GM10266 (cell line): ENCODE measurements at regions not wholly inside any gene's neighbourhood (a gene's known extent, or its start where the extent isn't known, plus 50 kb on each side); places are given as distances from the start of the nearest gene placed in this dataset.

Experiments used
- DNase-seq: peaks from one replicate; pipeline ENCODE4 v3.0.0; 2012; ENCODE audit errors: extremely low spot score
- CTCF ChIP-seq: IDR thresholded peaks from 2 replicates; pipeline ENCODE4 v1.5.1; 2012; ENCODE audit warnings: mild to moderate bottlenecking, low read depth; ENCODE audit not compliant: control insufficient read depth, insufficient read depth; ENCODE audit errors: missing control alignments

DNA sequence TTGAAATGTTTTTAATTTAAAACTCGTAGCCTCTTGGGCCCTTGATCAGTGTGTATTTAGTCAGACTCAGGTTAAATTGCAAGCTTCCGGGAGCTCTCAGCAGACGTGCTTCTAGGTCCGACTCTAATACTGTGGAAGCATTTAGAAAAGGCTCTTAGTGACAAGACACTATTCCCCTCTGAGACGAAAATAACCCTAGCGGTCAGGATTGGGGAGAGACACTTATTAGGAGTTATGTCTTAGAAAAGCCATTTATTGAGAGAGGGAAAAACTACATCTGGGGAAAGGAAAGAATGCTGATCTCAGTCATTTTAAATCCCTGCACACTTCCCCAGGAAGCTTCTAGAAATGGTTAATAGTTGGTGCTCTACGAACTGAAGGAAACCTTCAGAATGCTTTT is 110.5 kb upstream of the NCK2 start:
- no peak for TF ChIP-seq CTCF
- DNase-seq = no peak

DNA sequence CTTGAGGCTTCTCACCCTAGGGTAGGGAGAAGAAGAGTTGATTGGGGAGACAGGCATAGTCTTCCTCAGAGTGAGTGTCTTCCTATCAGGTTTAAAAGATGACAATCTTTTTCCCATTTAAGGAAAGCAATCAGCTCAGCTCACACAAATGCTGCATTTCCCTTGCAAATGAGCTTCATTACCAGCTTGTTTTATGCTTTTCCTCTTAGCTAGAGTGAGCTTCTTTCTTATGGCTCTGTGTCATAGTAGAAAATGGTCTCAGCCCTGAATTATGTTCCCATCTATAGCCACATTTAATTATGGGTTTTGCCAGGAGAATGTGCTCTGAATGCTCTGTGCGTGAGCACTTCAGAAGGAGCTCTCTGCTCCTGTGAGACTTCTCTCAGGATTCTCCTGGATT is 112.8 kb upstream of the NCK2 start:
- DNase-seq = no peak
- no peak for TF ChIP-seq CTCF

DNA sequence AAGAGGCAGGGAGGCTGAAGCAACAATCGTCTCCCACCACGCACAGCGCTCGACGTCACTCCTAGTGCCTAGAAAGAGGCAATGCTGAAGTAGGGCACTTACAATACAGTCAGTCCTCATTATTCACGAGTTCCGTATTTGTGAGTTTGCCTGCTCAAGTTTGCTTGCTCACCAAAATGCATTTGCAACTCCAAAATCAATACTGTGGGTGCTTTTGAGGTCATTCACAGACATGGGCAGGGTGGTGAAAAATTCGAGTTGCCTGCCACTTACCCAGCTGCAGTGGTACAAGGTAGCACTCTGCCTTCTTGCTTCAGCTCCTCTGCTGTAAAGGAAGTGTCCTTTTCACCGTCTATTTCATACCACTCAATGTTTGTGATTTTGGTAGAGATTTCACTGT is 113.7 kb upstream of the NCK2 start:
- DNase-seq = no peak

GRCh38 chr2:105629634-105630033 is 115.1 kb upstream of the NCK2 start:
- TF ChIP-seq CTCF = no peak
- no peak for DNase-seq

More for the DNA sequence above, 113.7 kb upstream of the NCK2 start:
- TF ChIP-seq CTCF = no peak

DNA sequence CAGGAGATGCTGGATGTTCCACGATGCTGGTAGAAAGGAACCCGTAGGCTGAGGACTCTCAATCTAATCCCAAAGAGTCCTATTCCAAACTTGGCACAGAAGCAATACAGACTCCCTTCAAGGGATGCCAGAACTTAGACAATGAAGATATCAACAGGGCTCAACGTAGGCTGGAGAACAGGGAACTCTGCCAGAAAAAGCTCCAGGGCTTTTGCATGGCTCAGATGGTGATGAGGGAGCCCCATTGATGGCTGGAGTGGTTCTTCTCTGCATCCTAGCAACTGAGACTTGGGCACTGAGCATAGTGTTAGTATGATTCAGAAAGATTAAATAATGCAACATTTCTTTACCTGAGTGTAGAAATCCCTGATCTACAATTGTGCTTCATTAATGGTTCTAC is 117.2 kb upstream of the NCK2 start:
- no peak for TF ChIP-seq CTCF
- no peak for DNase-seq

- TF ChIP-seq CTCF = no peak
- DNase-seq = no peak
Observed at GRCh38 chr2:105626966-105627340, 117.8 kb upstream of the NCK2 start.

- no peak for TF ChIP-seq CTCF
- DNase-seq = no peak
Observed at GRCh38 chr2:105626212-105626965, 118.3 kb upstream of the NCK2 start.
